Activated naive CD8-positive, alpha-beta T cell treated with anti-CD3 and anti-CD28 coated beads, Interleukin-2, amount 10 ng/mL, durations not matched to agents 7 days and 5 days (primary cell): ENCODE measurements at regions not wholly inside any gene's neighbourhood (a gene's known extent, or its start where the extent isn't known, plus 50 kb on each side); places are given as distances from the start of the nearest gene placed in this dataset.

Experiments used
- ATAC-seq: fragments of 150-1000 bp; cut with Tn5 transposase; one replicate; pipeline ENCODE4 v1.10.0; 2021; ENCODE audit warnings: low read depth, moderate library complexity
- POLR2A ChIA-PET: fragments of 350-600 bp; sonication (Branson Sonifier 250); formaldehyde crosslinking; loops from one replicate; lab custom pipeline; 2021; ENCODE audit warnings: antibody characterized with exemption; lab: Charles Lee
- DNase-seq: peaks from one replicate; pipeline ENCODE4 v3.0.0; 2021
- H3K27ac Mint-ChIP-seq: one replicate; pipeline ENCODE4 v1.8.0; 2022; ENCODE audit warnings: mild to moderate bottlenecking, mixed read lengths
- H3K27me3 Mint-ChIP-seq: one replicate; pipeline ENCODE4 v1.8.0; 2022; ENCODE audit warnings: mild to moderate bottlenecking, moderate library complexity, mixed read lengths
- H3K36me3 Mint-ChIP-seq: one replicate; pipeline ENCODE4 v1.8.0; 2021; ENCODE audit warnings: mild to moderate bottlenecking, mixed read lengths
- H3K4me1 Mint-ChIP-seq: one replicate; pipeline ENCODE4 v1.8.0; 2021; ENCODE audit warnings: mixed read lengths
- H3K4me3 Mint-ChIP-seq: one replicate; pipeline ENCODE4 v1.8.0; 2022; ENCODE audit warnings: mild to moderate bottlenecking, moderate library complexity, mixed read lengths
- H3K9me3 Mint-ChIP-seq: one replicate; pipeline ENCODE4 v1.8.0; 2021; ENCODE audit warnings: mixed read lengths

DNA sequence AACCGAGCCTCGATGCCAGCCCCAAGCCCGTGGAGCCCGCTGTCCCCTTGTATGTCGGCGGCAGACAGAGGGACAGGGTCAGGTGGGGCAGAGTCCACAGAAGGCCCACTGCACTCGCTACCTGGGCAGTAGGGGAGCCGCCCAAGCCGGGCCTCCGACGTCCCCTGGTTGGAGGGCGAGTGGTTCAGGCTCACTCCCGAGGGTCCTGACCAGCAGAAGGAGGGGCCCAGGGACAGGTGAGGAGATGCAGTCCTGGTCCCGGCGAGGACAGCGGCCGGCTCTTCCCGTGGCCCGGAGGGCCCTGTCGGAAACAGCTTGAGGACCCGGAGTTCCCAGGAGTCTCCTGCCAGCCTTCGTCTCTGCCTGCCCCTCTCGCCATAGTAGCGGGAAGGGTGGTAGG is 216.7 kb upstream of the SFSWAP start:
- Mint-ChIP-seq H3K4me3 (no peak overlapping the region), H3K9me3 (no peaks in the 10 kb centered on the region), H3K27ac (no peak overlapping the region), H3K27me3 (peaks cover 8% of the 10 kb centered on the region), H3K36me3 (no peaks in the 10 kb centered on the region), H3K4me1 (peaks cover 1% of the 10 kb centered on the region)
- ATAC-seq (no peak), DNase-seq (no peak)
- POLR2A ChIA-PET: no interaction called here

DNA sequence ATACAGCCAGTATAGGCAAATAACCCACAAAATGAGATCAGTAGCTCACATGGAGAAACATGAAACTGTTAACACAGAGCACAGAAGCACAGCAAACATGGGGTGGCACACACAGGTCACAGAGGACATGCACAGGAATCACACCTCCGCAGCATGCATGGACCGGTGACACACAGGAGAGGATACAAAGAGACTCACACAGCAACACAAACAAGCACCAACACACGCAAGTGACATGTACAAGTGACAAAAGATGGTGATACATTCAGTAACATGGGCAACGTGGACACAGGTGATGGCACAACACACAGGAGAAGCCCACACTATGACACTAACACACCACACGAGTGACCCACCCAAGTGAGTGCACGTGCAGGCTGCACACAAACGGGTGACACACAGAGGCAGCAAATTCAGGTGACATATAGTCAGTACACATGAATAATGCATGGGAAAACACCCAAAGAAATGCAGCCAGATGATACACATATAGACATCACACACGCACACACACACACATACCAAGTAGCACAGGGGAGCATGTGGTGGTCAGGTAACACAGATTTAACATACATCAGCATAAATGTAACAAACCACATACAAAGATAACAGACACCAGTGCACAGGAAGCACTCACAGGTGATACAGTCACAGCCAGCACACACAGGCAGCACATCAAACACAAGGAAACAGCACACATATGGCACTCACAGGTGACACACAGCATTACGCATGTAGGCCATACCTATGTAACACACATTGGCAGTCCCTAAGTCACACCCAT is 216.0 kb upstream of the SFSWAP start:
- ATAC-seq (no peak), DNase-seq (no peak)
- Mint-ChIP-seq H3K9me3 (no peaks in the 10 kb centered on the region), H3K27me3 (peaks cover 8% of the 10 kb centered on the region), H3K36me3 (no peaks in the 10 kb centered on the region), H3K4me1 (peaks cover 7% of the 10 kb centered on the region), H3K27ac (no peak overlapping the region), H3K4me3 (no peak overlapping the region)
- POLR2A ChIA-PET: no interaction called here

DNA sequence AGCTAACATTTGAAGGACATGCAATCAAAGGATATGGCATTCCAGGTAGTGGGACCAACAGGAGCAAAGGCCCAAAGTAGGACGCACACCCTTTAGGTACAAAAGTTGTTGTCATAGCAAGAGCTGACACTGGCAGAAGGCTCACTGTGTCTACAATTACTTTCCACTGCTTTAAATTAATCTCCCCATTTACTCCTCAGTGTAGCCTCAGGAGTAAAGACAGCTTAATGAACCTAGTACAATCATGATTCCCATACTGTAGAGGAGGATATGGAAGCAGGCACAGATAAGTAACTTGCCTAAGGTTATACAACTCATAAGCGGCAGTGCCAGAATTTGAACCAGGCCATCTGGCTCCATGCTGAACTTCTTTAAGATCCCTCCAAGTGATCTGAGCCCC is 212.9 kb upstream of the SFSWAP start:
- peaks cover 6% of the 10 kb centered on the region for H3K27me3 Mint-ChIP-seq
- no peak overlapping the region for H3K27ac Mint-ChIP-seq
- POLR2A ChIA-PET: no interaction called here
- no peak overlapping the region for H3K4me3 Mint-ChIP-seq
- no peaks in the 10 kb centered on the region for H3K9me3 Mint-ChIP-seq
- DNase-seq: no peak
- ATAC-seq: no peak
- H3K36me3 Mint-ChIP-seq: no peaks in the 10 kb centered on the region
- H3K4me1 Mint-ChIP-seq: peaks cover 9% of the 10 kb centered on the region

DNA sequence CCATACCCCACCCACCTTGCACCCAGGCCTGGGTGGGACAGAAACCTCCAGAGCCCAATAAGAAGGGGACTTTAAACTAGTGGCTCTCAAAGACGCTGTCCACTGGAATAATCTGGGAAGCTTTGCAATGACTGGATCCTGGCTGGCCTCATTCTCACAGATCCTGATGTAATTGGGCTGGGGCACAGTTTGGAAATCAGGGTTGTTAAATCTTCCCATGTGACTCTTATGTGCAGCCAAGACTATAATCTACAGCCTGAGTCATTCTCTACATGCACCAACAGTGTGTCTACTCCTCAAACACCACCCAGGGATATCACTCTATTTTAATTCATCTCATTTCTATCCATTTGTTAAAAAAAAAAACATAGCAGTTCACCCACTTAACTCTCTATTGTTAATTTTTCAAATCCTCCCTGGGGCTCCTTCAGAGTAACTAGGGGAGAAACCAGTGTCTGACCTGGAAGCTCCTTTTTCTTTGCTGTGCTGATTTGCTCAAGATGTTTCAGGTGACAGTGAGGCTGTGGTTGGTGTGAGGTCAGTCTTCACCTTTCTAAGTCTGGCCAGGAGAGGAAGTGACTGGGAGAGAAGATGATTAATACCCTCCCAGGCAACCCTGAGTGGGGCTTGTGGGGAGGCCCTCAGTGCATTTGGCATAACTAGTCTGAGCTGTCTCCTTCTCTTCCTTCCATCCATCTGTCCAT is 211.6 kb upstream of the SFSWAP start:
- DNase-seq (no peak), ATAC-seq (peak; percentile 45)
- POLR2A ChIA-PET: no interaction called here
- H3K4me1 Mint-ChIP-seq: peaks cover 9% of the 10 kb centered on the region
- H3K4me3 Mint-ChIP-seq: no peak overlapping the region
- no peaks in the 10 kb centered on the region for H3K9me3 Mint-ChIP-seq
- H3K27ac Mint-ChIP-seq: peak overlapping the region; percentile 49
- H3K27me3 Mint-ChIP-seq: peaks cover 10% of the 10 kb centered on the region
- no peaks in the 10 kb centered on the region for H3K36me3 Mint-ChIP-seq

DNA sequence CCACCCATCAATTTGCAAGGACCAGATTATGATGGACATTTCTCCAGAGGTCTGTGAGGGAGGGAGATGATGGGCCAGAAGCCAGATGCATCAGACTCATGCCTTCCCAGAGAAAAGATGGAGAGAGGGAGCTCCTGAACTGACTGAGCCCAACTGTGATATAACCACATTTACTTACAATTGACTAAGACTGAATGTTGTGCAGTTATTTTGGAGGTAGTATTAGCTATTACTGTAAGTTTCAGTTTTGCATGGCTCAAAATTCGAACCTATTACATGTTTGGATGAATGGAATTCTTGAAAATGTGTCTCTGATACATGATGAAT is 211.1 kb upstream of the SFSWAP start:
- H3K27ac Mint-ChIP-seq: no peak overlapping the region
- peaks cover 9% of the 10 kb centered on the region for H3K4me1 Mint-ChIP-seq
- no peaks in the 10 kb centered on the region for H3K9me3 Mint-ChIP-seq
- POLR2A ChIA-PET: no interaction called here
- H3K36me3 Mint-ChIP-seq: no peaks in the 10 kb centered on the region
- no peak for DNase-seq
- peaks cover 10% of the 10 kb centered on the region for H3K27me3 Mint-ChIP-seq
- no peak for ATAC-seq
- no peak overlapping the region for H3K4me3 Mint-ChIP-seq

DNA sequence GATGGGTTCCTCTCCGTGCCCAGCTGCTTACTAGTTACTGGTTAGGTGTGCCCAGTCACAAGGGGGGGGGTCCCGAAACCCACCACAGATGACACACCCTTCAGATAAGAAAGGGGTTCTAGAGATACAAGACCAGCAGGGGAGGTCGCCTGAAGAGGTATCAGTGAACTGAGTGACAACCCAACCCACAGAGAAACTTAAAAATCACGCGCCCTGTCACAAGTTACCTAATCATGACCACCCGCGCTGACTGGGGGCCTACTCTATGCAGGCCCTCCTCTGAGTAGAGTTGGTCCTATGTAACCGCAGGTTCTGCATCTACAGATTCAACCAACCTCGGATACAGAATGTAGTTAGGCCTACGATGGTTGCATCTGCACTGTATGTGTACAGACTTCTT is 210.3 kb upstream of the SFSWAP start:
- Mint-ChIP-seq H3K27ac (no peak overlapping the region), H3K9me3 (no peaks in the 10 kb centered on the region), H3K4me1 (peaks cover 9% of the 10 kb centered on the region), H3K4me3 (no peak overlapping the region), H3K27me3 (peaks cover 10% of the 10 kb centered on the region), H3K36me3 (no peaks in the 10 kb centered on the region)
- POLR2A ChIA-PET: no interaction called here
- DNase-seq: no peak
- ATAC-seq: no peak

DNA sequence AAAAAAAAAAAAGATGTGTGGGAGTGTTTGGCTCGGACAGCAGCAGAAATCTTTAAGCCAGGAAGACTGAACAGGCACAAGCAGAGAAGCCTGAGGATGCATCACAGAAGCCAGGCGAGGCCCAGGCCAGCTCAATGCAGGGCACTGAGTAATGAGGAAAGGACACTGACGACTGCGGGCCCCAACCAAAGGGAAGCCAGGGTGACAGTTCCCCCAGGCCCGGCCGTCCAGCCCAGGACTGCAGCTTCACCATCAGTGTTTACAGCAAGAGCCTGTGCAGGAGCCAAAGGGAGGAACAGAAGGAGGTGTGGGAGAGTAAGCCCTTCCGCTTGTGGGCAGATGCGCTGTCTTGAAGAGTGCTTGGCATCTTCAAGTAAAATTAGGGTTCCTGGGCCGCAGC is 205.3 kb upstream of the SFSWAP start:
- H3K9me3 Mint-ChIP-seq: no peaks in the 10 kb centered on the region
- no peak overlapping the region for H3K4me3 Mint-ChIP-seq
- peaks cover 14% of the 10 kb centered on the region for H3K27me3 Mint-ChIP-seq
- DNase-seq (no peak), ATAC-seq (no peak)
- peaks cover 8% of the 10 kb centered on the region for H3K4me1 Mint-ChIP-seq
- POLR2A ChIA-PET: no interaction called here
- no peak overlapping the region for H3K27ac Mint-ChIP-seq
- no peaks in the 10 kb centered on the region for H3K36me3 Mint-ChIP-seq

DNA sequence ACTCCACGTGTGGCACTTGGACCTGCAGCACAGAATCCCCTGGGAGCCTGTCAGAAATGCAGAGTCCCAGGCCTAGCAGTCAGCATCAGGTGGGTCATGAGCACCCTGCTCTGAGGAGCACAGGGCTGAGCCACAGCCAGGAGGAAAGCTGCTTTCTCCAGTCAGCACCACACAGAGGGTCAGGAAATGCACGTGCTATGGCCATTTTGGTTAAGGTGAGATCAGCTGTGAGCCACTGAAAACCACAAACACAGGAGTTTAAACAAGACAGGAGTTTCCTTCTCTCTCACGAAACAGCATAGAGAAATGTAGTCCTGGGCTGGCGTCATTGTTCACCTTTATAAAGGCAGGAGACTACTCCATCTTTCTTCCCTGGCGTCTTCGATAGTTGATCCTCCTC is 204.5 kb upstream of the SFSWAP start:
- Mint-ChIP-seq H3K27ac (no peak overlapping the region), H3K4me1 (peaks cover 12% of the 10 kb centered on the region), H3K36me3 (no peaks in the 10 kb centered on the region), H3K4me3 (no peak overlapping the region), H3K27me3 (peaks cover 14% of the 10 kb centered on the region), H3K9me3 (no peaks in the 10 kb centered on the region)
- no peak for DNase-seq
- no peak for ATAC-seq
- POLR2A ChIA-PET: no interaction called here

DNA sequence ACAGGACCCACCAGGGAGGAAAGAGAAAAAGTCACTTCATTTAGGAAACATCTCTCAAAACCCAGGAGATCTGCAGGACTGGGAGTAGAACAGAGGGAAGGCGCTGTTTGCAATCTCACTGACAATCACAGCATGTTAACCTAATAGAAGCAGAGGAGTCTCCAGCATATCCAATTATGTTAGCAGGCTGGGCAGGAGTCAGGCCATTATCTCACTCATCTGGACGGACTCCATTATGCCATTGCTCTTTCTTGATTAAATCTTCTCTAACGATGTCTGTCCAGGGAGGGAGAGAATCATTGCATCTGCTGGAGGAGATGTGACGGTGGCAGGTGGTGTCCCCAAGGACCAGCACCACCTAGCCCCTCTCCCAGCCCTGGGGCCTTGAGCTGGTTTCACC is 203.8 kb upstream of the SFSWAP start:
- ATAC-seq (no peak), DNase-seq (no peak)
- H3K27ac Mint-ChIP-seq: no peak overlapping the region
- H3K27me3 Mint-ChIP-seq: peaks cover 12% of the 10 kb centered on the region
- no peaks in the 10 kb centered on the region for H3K36me3 Mint-ChIP-seq
- H3K9me3 Mint-ChIP-seq: no peaks in the 10 kb centered on the region
- H3K4me3 Mint-ChIP-seq: no peak overlapping the region
- H3K4me1 Mint-ChIP-seq: peaks cover 15% of the 10 kb centered on the region
- POLR2A ChIA-PET: no interaction called here

DNA sequence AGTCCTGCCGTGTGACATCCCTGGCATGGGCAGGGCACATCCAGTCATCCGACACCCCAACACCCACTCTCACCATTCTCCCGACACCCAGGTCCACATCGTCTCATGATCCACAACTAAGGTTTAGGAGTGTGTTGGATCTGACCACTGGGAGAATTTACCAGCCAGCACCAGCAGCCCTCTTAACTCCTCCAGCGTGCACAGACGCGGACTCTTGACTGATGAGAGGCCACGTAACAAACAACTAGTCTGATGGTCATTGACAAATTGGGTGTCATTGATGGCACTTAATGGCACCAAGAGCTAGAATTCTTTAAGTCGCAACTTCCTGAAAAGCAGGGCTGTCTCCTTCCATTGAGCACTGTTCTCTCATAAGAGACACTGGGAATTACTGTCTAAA is 203.0 kb upstream of the SFSWAP start:
- DNase-seq: no peak
- POLR2A ChIA-PET: no interaction called here
- H3K9me3 Mint-ChIP-seq: no peaks in the 10 kb centered on the region
- H3K4me1 Mint-ChIP-seq: peaks cover 15% of the 10 kb centered on the region
- no peak overlapping the region for H3K4me3 Mint-ChIP-seq
- peaks cover 10% of the 10 kb centered on the region for H3K27me3 Mint-ChIP-seq
- no peak for ATAC-seq
- no peaks in the 10 kb centered on the region for H3K36me3 Mint-ChIP-seq
- no peak overlapping the region for H3K27ac Mint-ChIP-seq

DNA sequence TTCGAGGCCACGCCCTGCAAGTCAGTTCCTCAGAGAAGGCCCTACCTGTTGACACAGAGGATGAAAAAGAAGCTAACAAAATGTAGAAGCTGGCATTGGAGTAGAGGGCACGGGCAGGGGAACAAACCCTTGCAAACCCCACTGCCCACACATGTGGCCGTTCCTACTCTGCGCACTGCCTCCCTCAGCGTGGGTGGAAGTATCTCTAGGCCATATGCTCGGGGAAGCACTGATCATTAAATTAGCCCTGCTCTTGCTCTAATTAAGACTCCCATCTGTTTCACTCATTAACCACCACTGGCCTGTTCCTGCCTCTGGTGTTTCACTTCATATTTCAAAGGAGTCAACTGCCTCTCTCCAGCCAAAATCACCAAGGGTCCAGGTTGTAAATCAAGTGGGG is 201.2 kb upstream of the SFSWAP start:
- DNase-seq (no peak), ATAC-seq (no peak)
- no peaks in the 10 kb centered on the region for H3K36me3 Mint-ChIP-seq
- peaks cover 8% of the 10 kb centered on the region for H3K27me3 Mint-ChIP-seq
- H3K4me1 Mint-ChIP-seq: peaks cover 15% of the 10 kb centered on the region
- H3K27ac Mint-ChIP-seq: no peak overlapping the region
- POLR2A ChIA-PET: no interaction called here
- no peaks in the 10 kb centered on the region for H3K9me3 Mint-ChIP-seq
- no peak overlapping the region for H3K4me3 Mint-ChIP-seq

DNA sequence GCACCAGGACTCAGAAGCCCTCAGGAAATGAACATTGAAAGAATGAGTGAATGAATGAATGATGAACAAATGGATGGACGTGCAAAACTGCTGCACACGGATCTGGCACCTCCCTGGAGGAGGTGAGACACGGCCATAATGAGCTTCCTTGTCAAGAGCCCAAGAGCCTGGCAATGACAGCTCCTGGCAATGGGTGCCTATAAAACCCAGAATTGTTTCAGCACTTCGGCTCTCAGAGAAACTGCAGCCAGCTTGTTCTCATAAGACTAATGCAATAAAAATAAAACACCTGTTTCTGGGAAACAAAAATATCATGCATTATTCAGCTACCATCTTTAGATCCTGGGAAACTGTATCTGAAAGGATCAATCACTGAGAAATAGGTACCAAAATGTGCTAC is 200.5 kb upstream of the SFSWAP start:
- H3K27ac Mint-ChIP-seq: no peak overlapping the region
- H3K4me1 Mint-ChIP-seq: peaks cover 15% of the 10 kb centered on the region
- no peaks in the 10 kb centered on the region for H3K36me3 Mint-ChIP-seq
- H3K27me3 Mint-ChIP-seq: peaks cover 8% of the 10 kb centered on the region
- DNase-seq (no peak), ATAC-seq (no peak)
- H3K4me3 Mint-ChIP-seq: no peak overlapping the region
- POLR2A ChIA-PET: no interaction called here
- H3K9me3 Mint-ChIP-seq: peaks cover 2% of the 10 kb centered on the region

DNA sequence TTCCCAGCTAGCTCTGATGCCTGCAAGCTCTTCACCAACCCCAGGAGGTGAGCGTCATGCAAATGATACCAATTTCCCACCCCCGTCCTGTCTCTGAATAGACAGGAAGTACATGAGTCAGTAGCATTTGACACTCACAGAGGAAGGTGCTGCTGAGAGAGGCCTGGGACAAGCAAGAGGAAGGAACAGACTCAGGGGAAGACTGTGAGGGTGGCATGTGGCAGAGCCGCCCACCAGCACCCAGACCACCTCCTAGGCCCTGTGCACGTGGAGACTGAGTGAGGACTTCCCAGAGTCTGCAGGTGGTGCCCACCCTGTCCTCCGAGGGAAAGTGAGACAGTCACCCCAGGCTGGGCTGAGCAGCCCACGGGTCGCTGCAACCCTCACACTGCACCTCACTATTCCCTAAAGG is 199.5 kb upstream of the SFSWAP start:
- H3K4me1 Mint-ChIP-seq: peaks cover 14% of the 10 kb centered on the region
- ATAC-seq: peak; percentile 99
- peak overlapping the region; percentile 77 for H3K27ac Mint-ChIP-seq
- peaks cover 5% of the 10 kb centered on the region for H3K9me3 Mint-ChIP-seq
- peaks cover 8% of the 10 kb centered on the region for H3K27me3 Mint-ChIP-seq
- no peaks in the 10 kb centered on the region for H3K36me3 Mint-ChIP-seq
- DNase-seq: peak; percentile 44
- POLR2A ChIA-PET: interaction anchor here (0.6 kb wide), 1 partner anchor 291 kb away, joined by 4 read pairs; no protein-coding TSS in a partner anchor
- H3K4me3 Mint-ChIP-seq: no peak overlapping the region
